GM10266 (cell line): ENCODE measurements at regions not wholly inside any gene's neighbourhood (a gene's known extent, or its start where the extent isn't known, plus 50 kb on each side); places are given as distances from the start of the nearest gene placed in this dataset.

Source experiments
- DNase-seq: peaks from one replicate; pipeline ENCODE4 v3.0.0; 2012; ENCODE audit errors: extremely low spot score
- TF ChIP-seq, protein P1 (sequence below): IDR thresholded peaks from 2 replicates; pipeline ENCODE4 v1.5.1; 2012; ENCODE audit warnings: mild to moderate bottlenecking, low read depth; ENCODE audit not compliant: control insufficient read depth, insufficient read depth; ENCODE audit errors: missing control alignments

GRCh38 chr16:7089751-7090150 lies 242.9 kb upstream of the RBFOX1 start:
- DNase-seq = no peak
- TF ChIP-seq, protein P1, sequence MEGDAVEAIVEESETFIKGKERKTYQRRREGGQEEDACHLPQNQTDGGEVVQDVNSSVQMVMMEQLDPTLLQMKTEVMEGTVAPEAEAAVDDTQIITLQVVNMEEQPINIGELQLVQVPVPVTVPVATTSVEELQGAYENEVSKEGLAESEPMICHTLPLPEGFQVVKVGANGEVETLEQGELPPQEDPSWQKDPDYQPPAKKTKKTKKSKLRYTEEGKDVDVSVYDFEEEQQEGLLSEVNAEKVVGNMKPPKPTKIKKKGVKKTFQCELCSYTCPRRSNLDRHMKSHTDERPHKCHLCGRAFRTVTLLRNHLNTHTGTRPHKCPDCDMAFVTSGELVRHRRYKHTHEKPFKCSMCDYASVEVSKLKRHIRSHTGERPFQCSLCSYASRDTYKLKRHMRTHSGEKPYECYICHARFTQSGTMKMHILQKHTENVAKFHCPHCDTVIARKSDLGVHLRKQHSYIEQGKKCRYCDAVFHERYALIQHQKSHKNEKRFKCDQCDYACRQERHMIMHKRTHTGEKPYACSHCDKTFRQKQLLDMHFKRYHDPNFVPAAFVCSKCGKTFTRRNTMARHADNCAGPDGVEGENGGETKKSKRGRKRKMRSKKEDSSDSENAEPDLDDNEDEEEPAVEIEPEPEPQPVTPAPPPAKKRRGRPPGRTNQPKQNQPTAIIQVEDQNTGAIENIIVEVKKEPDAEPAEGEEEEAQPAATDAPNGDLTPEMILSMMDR = no peak

DNA sequence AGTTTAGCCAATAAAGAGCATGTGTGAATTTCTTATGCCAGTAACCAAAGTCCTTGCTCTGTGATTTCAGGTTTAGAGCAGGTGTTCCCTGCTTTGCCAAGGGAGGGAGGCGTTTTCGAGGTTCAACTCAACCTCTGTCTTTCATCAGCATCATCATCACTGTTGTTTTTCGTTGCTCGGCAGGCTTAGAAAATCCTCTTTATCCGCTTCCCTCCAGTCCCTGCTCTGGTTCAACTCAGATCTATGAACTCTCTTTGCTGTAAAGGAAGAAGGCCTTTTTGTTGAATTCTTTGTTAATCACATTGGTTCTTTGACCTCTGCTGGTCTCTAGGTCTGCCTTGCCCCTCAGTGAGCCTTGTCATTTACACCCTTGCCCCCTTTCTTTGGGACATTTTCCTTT lies 243.9 kb upstream of the RBFOX1 start:
- DNase-seq = no peak
- TF ChIP-seq, protein P1 = no peak

- TF ChIP-seq, protein P1 = no peak
- no peak for DNase-seq
These were observed 245.6 kb upstream of the RBFOX1 start for GRCh38 chr16:7086822-7087616.

DNA sequence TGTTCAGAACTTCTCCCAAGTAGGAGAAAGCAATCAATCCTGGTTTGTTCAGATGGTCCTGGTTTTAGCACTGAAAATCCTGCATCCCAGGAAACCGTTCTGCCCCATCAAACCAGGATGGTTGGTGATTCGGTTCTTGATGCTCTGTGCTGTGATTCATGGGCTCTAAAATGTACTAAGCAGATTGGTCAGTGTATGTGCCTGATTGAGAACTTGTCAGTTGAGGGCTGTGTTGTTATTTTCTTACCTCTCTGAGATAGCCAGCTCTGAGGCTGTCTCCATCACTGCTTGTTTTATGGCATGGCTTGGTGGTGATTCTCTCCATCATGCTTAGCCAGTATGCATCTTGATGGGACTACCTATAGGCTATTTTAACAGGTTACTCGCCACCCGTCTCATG lies 246.9 kb upstream of the RBFOX1 start:
- no peak for DNase-seq
- TF ChIP-seq, protein P1 = no peak

GRCh38 chr16:7083096-7083495 lies 249.5 kb upstream of the RBFOX1 start:
- DNase-seq = no peak
- TF ChIP-seq, protein P1 = no peak

DNA sequence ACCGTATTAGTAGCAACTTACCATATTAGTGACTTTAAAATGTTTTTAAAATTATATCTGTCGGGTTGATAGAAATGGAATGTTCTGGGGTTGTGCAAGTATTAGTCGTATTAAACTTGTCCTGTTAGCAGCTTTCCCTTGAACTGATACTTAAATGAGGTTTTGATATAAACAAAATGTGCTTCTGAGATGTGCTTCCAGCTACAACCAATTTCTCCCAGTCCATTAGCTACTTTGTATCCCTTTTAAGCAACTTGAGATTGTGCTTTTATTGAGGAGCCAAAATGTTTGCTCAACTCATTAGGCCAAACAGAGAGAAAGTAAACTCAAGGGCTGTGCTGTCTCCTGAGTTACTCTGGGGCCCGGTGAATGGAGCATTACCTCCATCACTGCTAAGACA lies 255.0 kb upstream of the RBFOX1 start:
- TF ChIP-seq, protein P1 = no peak
- no peak for DNase-seq

DNA sequence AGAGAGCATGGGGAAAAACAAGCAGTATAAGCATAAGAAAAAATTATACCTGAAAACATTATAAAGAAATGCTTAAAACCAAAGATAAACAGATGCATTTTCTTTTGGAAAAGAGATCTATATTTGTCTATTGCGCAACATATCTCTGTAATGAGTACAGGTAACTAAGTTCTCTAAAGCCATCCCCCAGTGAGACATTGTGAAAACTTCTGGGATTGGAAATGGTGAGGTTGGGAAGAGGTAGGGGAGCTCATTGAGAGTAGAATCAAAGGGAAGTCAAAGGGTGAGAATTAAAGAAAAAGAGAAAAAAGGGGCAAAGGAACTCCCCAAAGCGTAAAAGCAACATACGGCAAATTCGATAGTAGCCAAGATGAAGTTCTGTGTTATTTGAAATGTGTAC lies 257.9 kb upstream of the RBFOX1 start:
- TF ChIP-seq, protein P1 = no peak
- no peak for DNase-seq
